Small intestine (tissue), 7 donors: ENCODE measurements at regions not wholly inside any gene's neighbourhood (a gene's known extent, or its start where the extent isn't known, plus 50 kb on each side); places are given as distances from the start of the nearest gene placed in this dataset.
A peak's percentile ranks its signal among the peaks of the same experiment; 100 is the strongest.

ENCODE experiments used
- DNase-seq, 2 donors: peaks; one replicate each; pipeline versions ENCODE4 v3.0.0 to v3.0.0-alpha.2; 2013
- FAIRE-seq: peaks from 2 replicates; lab custom pipeline; 2012; peaks lifted over from hg19 to GRCh38; lab: Jason Lieb, UNC
- H3K27ac ChIP-seq, 3 donors: one replicate each; pipeline ENCODE4 v1.5.1; 2013; ENCODE audit warnings: low read length in 2 of 3, mild to moderate bottlenecking in 2 of 3, control low read depth in 1 of 3, inconsistent platforms in 1 of 3, low read depth in 1 of 3, moderate library complexity in 1 of 3
- H3K27me3 ChIP-seq, 3 donors: one replicate each; pipeline ENCODE4 v1.6.1; 2013; ENCODE audit warnings: low read length in 3 of 3, inconsistent platforms in 1 of 3; ENCODE audit not compliant: control insufficient read depth in 3 of 3, insufficient read depth in 3 of 3
- H3K36me3 ChIP-seq, 3 donors: one replicate each; pipeline ENCODE4 v1.6.1; 2013; ENCODE audit warnings: low read length in 3 of 3, inconsistent platforms in 1 of 3, low read depth in 1 of 3, mild to moderate bottlenecking in 1 of 3, moderate library complexity in 1 of 3; ENCODE audit not compliant: control insufficient read depth in 3 of 3, insufficient read depth in 2 of 3
- H3K4me1 ChIP-seq, 3 donors: one replicate each; pipeline ENCODE4 v1.6.1; 2013; ENCODE audit warnings: low read length in 2 of 3, inconsistent platforms in 1 of 3, low read depth in 1 of 3, mild to moderate bottlenecking in 1 of 3, moderate library complexity in 1 of 3; ENCODE audit not compliant: control insufficient read depth in 3 of 3, insufficient read depth in 2 of 3
- H3K4me3 ChIP-seq, 3 donors: one replicate each; pipeline ENCODE4 v1.5.1; 2013; ENCODE audit warnings: low read length in 3 of 3, control low read depth in 1 of 3, inconsistent platforms in 1 of 3, low read depth in 1 of 3, mild to moderate bottlenecking in 1 of 3, moderate library complexity in 1 of 3
- H3K9me3 ChIP-seq, 2 donors: one replicate each; pipeline ENCODE4 v1.6.1; 2013; ENCODE audit warnings: low read depth in 1 of 2, low read length in 1 of 2; ENCODE audit not compliant: control insufficient read depth in 2 of 2, insufficient read depth in 1 of 2
- WGBS, 3 donors: extraction: QIAGEN DNeasy Blood & Tissue Kit; methylation state at CpG; one replicate each; pipeline ENCODE4 v1.1.7; 2013; 5-methylcytosine and 5-hydroxymethylcytosine counted together
- donor health status: healthy with polysubstance abuse.
- donor health status: control.
- donor health status: control.
- donor health status: Bipolar disorder and iron deficiency.
- donor health status: healthy.

DNA sequence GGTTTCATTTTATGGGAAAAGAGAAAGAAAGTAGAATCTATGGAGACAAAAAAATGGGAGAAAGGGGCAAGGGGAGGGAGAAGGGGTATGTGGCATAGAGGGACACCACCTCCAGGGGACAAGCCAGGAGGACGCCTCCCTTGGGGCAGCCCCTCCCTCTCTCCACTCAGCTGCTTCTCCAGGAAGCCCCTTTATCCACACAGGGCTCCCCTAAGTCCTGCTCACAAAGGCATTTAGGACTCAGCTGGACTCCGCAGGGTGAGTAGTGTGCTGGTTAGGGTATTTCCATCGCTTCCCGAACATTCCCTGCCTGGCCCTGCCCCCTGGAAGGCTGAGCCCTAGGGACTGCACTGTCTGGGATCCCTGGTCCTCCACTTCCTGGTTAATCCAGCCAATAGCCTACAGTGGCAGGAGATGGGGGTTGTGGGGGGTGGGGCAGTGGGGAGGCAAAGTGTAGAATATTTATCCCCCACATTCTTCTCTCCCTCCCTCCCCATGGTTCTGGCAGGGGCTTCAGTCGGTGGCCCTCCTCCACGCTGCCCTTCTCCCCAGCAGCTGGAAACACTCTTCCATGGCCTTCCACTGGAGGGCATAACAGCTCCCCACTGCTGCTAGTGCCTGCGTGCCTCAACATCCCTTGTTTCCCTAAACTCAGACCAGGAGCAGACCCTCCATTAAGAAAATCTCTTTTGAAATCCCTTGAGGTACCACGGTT lies 84.8 kb downstream of the SNX5 start:
- no peak for DNase-seq
- peaks cover 0 to 7% (median 0%) of the 10 kb centered on the region in 3 donors for H3K4me1 ChIP-seq
- 68 to 88% (median 85%) methylated on average over 7 to 8 of the region's 8 CpGs for WGBS, 3 donors
- FAIRE-seq, result no peak
- H3K36me3 ChIP-seq, result no peaks in the 10 kb centered on the region
- H3K4me3 ChIP-seq, result no peak overlapping the region
- peaks cover 0 to 9% of the 10 kb centered on the region in 2 donors for H3K9me3 ChIP-seq
- H3K27me3 ChIP-seq, result no peaks in the 10 kb centered on the region
- H3K27ac ChIP-seq, result no peak overlapping the region

DNA sequence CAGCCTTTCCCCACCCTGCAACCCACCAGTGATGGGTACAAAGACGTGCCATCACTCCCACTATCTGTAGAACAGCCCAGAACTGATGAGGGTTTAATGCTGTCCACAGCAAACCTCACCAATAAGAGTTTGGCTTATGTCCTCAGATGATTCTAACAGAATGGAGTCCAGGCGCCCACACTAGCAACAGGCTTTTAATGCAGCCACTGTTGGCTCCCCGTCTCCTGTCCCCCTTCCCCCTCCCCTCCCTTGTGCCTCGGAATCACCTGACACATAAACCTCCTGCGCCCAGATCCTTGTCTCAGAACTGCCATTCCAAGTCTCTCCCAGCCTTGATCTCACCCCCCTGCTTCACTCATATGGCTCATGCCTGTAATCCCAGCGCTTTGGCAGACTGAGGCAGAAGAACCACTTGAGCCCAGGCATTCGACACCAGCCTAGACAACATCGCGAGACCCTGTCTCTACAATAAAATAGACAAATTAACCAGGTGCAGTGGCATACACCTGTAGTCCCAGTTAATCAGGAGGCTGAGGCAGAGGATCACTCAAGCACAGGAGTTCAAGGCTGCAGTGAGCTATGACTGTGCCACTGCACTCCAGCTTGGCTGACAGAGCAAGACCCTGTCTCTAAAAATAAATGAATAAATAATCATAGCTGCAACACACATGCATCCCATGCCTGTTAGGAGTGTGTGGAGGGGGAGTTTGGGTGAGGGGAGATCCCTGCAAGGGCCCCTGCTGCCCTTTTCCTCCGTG lies 85.6 kb downstream of the SNX5 start:
- DNase-seq (no peak), FAIRE-seq (no peak)
- peaks cover 0 to 5% of the 10 kb centered on the region in 2 donors for H3K9me3 ChIP-seq
- 75 to 83% (median 80%) methylated on average over 10 of the region's 10 CpGs for WGBS, 3 donors
- H3K36me3 ChIP-seq, result no peaks in the 10 kb centered on the region
- no peaks in the 10 kb centered on the region for H3K27me3 ChIP-seq
- H3K4me3 ChIP-seq, result no peak overlapping the region
- peaks cover 0 to 7% (median 2%) of the 10 kb centered on the region in 3 donors for H3K4me1 ChIP-seq
- H3K27ac ChIP-seq, result no peak overlapping the region

DNA sequence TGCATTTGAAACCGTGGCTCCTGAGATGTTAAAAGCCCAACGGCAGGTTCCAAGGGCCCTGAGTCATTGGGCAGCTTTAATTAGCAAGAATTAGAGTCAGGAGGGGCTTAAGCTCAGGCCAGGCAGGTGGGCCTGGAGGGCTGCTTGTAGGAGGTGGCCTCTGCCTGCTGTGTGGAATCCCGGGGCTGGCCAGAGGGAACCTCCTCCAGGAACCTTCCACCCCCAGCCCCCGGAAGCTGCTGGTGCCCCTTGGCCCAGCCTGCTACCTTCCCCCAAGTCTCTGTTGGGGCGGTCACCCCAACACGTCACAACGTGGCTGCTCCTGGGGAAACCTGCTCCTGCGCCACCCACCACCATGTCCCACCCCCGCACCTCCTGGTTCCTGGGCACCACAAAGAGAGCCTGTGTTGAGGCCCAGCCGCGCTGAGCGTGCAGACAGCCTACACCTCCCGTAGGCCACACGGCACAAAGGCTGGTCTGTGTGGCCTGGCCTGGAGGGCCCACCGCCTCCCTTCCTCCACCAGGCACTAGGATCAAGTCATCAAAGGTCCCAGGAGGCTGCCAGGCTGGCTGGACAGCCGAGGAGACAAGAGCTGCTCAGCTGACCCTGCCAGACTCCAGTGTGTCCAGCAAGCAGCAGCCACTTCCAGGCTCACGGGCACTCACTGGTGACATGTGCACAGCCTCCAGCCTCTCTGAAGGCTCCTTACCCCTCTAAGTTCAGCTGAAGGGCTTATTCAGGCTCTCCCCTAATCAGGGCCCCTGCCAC lies 86.3 kb downstream of the SNX5 start:
- DNase-seq (no peak), FAIRE-seq (no peak)
- H3K27ac ChIP-seq, result no peak overlapping the region

DNA sequence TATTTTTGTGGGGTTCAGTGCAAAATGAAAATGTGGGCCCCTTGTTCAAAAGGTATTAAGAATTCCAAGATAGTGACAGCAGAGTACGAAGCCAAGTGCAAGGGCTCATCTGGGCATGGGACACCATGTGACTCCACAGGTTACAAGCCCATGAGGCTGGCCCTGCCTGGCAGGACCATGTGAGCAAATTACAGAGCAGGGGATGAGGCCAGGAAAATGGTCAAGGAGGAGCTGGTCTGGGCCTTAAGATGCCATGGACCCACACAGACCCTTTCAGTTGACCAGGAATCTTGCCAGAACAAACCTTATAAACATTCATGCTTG lies 86.9 kb downstream of the SNX5 start:
- Histone ChIP-seq H3K4me3 (no peak overlapping the region), H3K27ac (no peak overlapping the region), H3K4me1 (peaks cover 0 to 13% (median 10%) of the 10 kb centered on the region in 3 donors), H3K36me3 (no peaks in the 10 kb centered on the region), H3K27me3 (no peaks in the 10 kb centered on the region), H3K9me3 (no peaks in the 10 kb centered on the region)
- 88 to 93% (median 91%) methylated on average over 1 of the region's 1 CpG for WGBS, 3 donors
- DNase-seq (no peak), FAIRE-seq (no peak)

More for the DNA sequence above, 86.3 kb downstream of the SNX5 start:
- no peaks in the 10 kb centered on the region for H3K36me3 ChIP-seq
- H3K27me3 ChIP-seq, result no peaks in the 10 kb centered on the region
- H3K9me3 ChIP-seq, result no peaks in the 10 kb centered on the region
- H3K4me1 ChIP-seq, result peaks cover 0 to 8% (median 7%) of the 10 kb centered on the region in 3 donors
- no peak overlapping the region for H3K4me3 ChIP-seq
- 83 to 88% (median 85%) methylated on average over 16 to 17 of the region's 17 CpGs for WGBS, 3 donors

DNA sequence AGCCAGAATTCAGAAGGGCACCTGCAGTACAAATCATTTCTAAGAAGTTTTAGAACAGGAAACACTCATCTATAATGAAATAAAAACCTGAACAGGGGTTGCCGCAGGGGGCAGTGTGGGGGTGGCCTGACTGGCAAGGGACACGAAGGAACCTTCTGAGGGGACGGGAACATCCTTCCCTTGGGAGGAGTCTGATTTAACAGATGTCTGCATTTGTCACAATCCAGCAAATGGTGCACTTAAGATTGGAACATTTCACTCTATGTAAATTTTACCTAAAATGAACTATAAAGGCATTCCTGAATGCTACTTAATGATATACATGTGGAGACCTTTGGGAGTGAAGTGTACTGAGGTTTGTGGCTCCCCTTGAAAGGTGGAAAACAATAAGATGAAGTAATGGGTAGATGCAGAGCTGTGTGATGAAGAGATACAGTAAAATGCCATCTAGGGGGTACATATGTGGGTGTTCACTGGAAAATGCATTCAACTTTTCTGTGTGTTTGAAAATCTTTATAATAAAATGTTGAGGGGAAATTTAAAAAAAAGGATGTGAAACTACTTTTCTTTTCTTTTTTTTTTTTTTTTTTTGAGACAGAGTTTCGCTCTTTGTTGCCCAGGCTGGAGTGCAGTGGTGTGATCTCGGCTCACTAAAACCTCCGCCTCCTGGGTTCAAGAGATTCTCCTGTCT lies 89.5 kb downstream of the SNX5 start:
- Histone ChIP-seq H3K4me1 (peaks cover 7 to 38% (median 11%) of the 10 kb centered on the region in 3 donors), H3K4me3 (no peak overlapping the region), H3K9me3 (no peaks in the 10 kb centered on the region), H3K27me3 (no peaks in the 10 kb centered on the region), H3K27ac (no peak overlapping the region), H3K36me3 (no peaks in the 10 kb centered on the region)
- 66 to 84% (median 69%) methylated on average over 6 of the region's 6 CpGs for WGBS, 3 donors
- no peak for FAIRE-seq
- no peak for DNase-seq

DNA sequence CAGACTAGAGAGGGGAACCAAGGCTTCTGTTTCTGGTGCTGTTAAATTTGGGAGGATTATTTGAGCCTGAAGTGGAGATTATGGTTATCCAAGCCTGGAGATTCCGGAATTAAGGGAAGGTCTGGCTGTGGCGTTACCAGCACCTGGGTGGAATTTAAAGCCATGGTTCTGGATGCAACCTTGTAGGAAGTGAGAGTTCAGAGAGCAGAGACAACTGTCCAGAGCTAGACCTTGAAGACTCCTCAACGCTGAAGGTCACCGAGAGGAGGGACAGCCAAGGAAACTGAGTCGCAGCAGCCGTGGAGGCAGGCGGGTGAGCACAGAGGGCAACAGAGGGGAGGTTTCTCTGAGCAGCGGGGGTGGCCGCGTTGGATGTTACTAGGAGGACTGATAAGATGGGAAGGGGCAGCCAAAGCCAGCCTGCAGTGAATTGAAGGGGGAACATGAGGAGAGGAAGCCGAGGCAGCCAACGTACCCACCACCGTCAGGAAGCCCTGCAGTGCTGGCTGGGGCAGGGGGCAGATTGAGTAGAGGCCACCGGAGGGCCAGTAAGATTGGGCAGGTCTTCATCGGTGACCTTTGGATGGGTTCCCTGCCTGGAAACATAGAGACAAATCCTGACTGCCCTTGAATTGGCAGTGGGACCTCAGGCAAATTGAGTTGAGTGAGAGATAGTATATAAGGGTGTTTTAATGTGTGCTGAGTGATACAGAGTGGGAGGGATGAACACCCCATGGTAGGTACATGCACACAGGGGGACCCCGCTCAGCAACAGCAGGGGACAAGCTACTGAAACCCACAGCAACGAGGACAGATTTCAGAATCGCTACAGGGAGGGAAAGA lies 90.3 kb downstream of the SNX5 start:
- no peaks in the 10 kb centered on the region for H3K36me3 ChIP-seq
- peaks cover 7 to 46% (median 13%) of the 10 kb centered on the region in 3 donors for H3K4me1 ChIP-seq
- no peak overlapping the region for H3K27ac ChIP-seq
- H3K27me3 ChIP-seq, result no peaks in the 10 kb centered on the region
- FAIRE-seq, result no peak
- no peak overlapping the region for H3K4me3 ChIP-seq
- WGBS, 3 donors, result 84 to 87% (median 85%) methylated on average over 18 of the region's 18 CpGs
- DNase-seq, result no peak
- no peaks in the 10 kb centered on the region for H3K9me3 ChIP-seq

DNA sequence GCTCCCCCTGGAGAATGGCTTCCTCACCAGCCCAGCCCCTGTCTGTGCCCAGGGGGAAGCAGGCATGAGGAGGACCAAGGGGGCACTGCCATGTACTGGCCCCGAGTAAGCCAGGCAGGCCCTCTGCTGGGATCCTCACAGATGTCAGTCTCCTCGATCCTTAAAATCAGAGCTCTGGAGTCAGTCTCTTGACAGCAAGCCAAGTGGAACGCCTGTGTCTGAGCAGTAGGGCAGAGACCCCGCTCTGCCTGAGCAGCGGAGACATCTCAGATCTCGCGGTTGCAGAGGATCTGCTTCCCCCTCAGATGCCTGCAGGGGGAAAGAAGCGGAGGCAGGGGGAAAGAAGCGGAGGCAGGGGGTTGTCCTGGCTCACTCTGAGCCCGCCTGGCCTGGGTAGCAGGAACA lies 92.6 kb downstream of the SNX5 start:
- H3K4me1 ChIP-seq, result peaks cover 14 to 64% (median 18%) of the 10 kb centered on the region in 3 donors
- H3K27ac ChIP-seq, result peak overlapping the region in 2 of 3 donors; percentile 78 to 87
- FAIRE-seq (no peak), DNase-seq (no peak)
- no peaks in the 10 kb centered on the region for H3K9me3 ChIP-seq
- 48 to 53% (median 51%) methylated on average over 10 of the region's 10 CpGs for WGBS, 3 donors
- no peaks in the 10 kb centered on the region for H3K36me3 ChIP-seq
- no peak overlapping the region for H3K4me3 ChIP-seq
- no peaks in the 10 kb centered on the region for H3K27me3 ChIP-seq
